Left lung (tissue), 4 donors: ENCODE measurements at regions not wholly inside any gene's neighbourhood (a gene's known extent, or its start where the extent isn't known, plus 50 kb on each side); places are given as distances from the start of the nearest gene placed in this dataset.
"Not testable (repeated sequence)": the region's sequence is repeated elsewhere in the genome, so short reads cannot be mapped to it uniquely, and the experiment has no call there.

Source experiments
- ATAC-seq: fragments of 200-7000 bp; cut with Tn5 transposase; one replicate; pipeline ENCODE4 v1.9.1; 2020; ENCODE audit warnings: moderate library complexity
- DNase-seq, 4 donors: peaks; one replicate each; pipeline ENCODE4 v3.0.0-alpha.2; 2013 to 2020
- H3K27ac ChIP-seq, 2 donors: fragments of 200-600 bp; sonication (generic) in 1 of 2; one replicate each; pipeline versions ENCODE4 v1.5.0 to v1.8.0; 2020 to 2021
- H3K27me3 ChIP-seq, 2 donors: fragments of 200-600 bp; sonication (generic) in 1 of 2; one replicate each; pipeline versions ENCODE4 v1.5.0 to v1.8.0; 2020 to 2021
- H3K36me3 ChIP-seq, 2 donors: fragments of 200-600 bp; sonication (generic) in 1 of 2; one replicate each; pipeline versions ENCODE4 v1.5.0 to v1.8.0; 2020 to 2021
- H3K4me1 ChIP-seq, 2 donors: fragments of 200-600 bp; one replicate each; pipeline ENCODE4 v1.8.0; 2021
- H3K4me3 ChIP-seq, 2 donors: fragments of 200-600 bp; sonication (generic) in 1 of 2; one replicate each; pipeline versions ENCODE4 v1.5.0 to v1.8.0; 2020 to 2021; ENCODE audit warnings: mild to moderate bottlenecking in 1 of 2
- H3K9me3 ChIP-seq, 2 donors: fragments of 200-600 bp; sonication (generic) in 1 of 2; one replicate each; pipeline versions ENCODE4 v1.5.0 to v1.8.0; 2020 to 2021
- CTCF ChIP-seq, 2 donors: fragments of 200-600 bp; sonication (generic) in 1 of 2; IDR thresholded peaks; one replicate each; pipeline versions ENCODE4 v1.5.0 to v1.8.0; 2021; ENCODE audit warnings: antibody characterized with exemption in 2 of 2
- intact Hi-C, 2 donors: fragments of 100-400 bp; cut with DNase I; formaldehyde crosslinking; loops; one replicate each; pipeline versions ENCODE4 v1.11.2 to v1.14.2; 2022
- donor health status: DM: no; HTN: yes; CAD: no.
- donor health status: DM: no; HTN: no; CAD: no.

GRCh38 chr4:28296239-28296638 lies 1435.6 kb downstream of the STIM2 start:
- DNase-seq (no peak), ATAC-seq (no peak)
- no peaks in the 10 kb centered on the region for H3K9me3 ChIP-seq
- no peaks in the 10 kb centered on the region for H3K4me1 ChIP-seq
- H3K36me3 ChIP-seq: no peaks in the 10 kb centered on the region
- no peak for TF ChIP-seq CTCF (IDR thresholded peaks at IDR 0.05)
- H3K4me3 ChIP-seq: no peak overlapping the region
- H3K27ac ChIP-seq: no peak overlapping the region
- H3K27me3 ChIP-seq: no peaks in the 10 kb centered on the region
- intact Hi-C loops: no loop called here

GRCh38 chr4:28310926-28311325 lies 1450.3 kb downstream of the STIM2 start:
- Histone ChIP-seq H3K4me1 (no peaks in the 10 kb centered on the region), H3K4me3 (no peak overlapping the region), H3K36me3 (no peaks in the 10 kb centered on the region), H3K27ac (no peak overlapping the region), H3K27me3 (no peaks in the 10 kb centered on the region), H3K9me3 (peaks cover 0 to 1% of the 10 kb centered on the region in 2 donors)
- intact Hi-C loops: no loop called here
- TF ChIP-seq CTCF (IDR thresholded peaks at IDR 0.05): no peak
- no peak for DNase-seq
- ATAC-seq: no peak

- H3K9me3 ChIP-seq, H3K27ac ChIP-seq, H3K36me3 ChIP-seq, ATAC-seq, intact Hi-C loops, H3K4me1 ChIP-seq, H3K27me3 ChIP-seq, H3K4me3 ChIP-seq, DNase-seq: not testable (repeated sequence)
Measured at GRCh38 chr4:28312497-28312896, 1451.9 kb downstream of the STIM2 start.

GRCh38 chr4:28313729-28314713 lies 1453.4 kb downstream of the STIM2 start:
- Histone ChIP-seq H3K36me3 (no peaks in the 10 kb centered on the region), H3K4me3 (no peak overlapping the region), H3K27me3 (no peaks in the 10 kb centered on the region), H3K27ac (no peak overlapping the region), H3K9me3 (no peaks in the 10 kb centered on the region), H3K4me1 (no peaks in the 10 kb centered on the region)
- DNase-seq: peak in 1 of 4 donors; percentile 3
- TF ChIP-seq CTCF (IDR thresholded peaks at IDR 0.05): no peak
- no peak for ATAC-seq
- intact Hi-C loops: no loop called here

- DNase-seq: no peak
- H3K27ac ChIP-seq: no peak overlapping the region
- TF ChIP-seq CTCF (IDR thresholded peaks at IDR 0.05): no peak
- H3K4me3 ChIP-seq: no peak overlapping the region
- no peaks in the 10 kb centered on the region for H3K36me3 ChIP-seq
- H3K27me3 ChIP-seq: no peaks in the 10 kb centered on the region
- intact Hi-C loops: no loop called here
- H3K9me3 ChIP-seq: no peaks in the 10 kb centered on the region
- no peaks in the 10 kb centered on the region for H3K4me1 ChIP-seq
- no peak for ATAC-seq
Measured at GRCh38 chr4:28317221-28317620, 1456.6 kb downstream of the STIM2 start.
